ENCODE measurements at regions not wholly inside any gene's neighbourhood (a gene's known extent, or its start where the extent isn't known, plus 50 kb on each side); places are given as distances from the start of the nearest gene placed in this dataset.
"Not testable (repeated sequence)": the region's sequence is repeated elsewhere in the genome, so short reads cannot be mapped to it uniquely, and the experiment has no call there.

DNA sequence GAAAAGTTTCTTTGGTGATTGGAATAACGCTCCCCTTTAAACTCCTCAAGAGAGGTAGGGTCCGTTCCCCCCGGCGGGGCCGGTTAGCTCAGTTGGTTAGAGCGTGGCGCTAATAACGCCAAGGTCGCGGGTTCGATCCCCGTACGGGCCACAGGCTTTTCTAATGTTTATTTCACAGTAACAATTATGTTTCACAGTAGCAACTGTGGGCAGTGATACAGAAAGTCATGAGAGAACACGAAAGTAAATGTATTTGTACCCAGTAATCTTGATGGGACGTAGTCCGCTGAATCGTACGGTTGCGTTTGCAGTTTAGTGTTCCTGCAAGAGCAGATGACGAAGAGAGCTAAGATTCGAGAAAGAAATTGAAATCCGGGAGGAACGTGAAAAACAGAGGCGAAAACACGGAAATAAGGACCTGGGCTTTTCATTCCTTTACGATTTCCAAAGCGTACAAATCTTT lies 505.5 kb downstream of the PRIM2 start:
- no peak overlapping the region for H3K9ac ChIP-seq (ENCODE audit: low read depth, low read length)
- no peaks in the 10 kb centered on the region for H3K36me3 ChIP-seq (ENCODE audit: insufficient read depth, low read length)
- no peak overlapping the region for H2AFZ ChIP-seq (ENCODE audit: low read depth, low read length)
- H3K4me1 ChIP-seq (ENCODE audit: insufficient read depth, low read length) = no peaks in the 10 kb centered on the region
- no peaks in the 10 kb centered on the region for H4K20me1 ChIP-seq (ENCODE audit: insufficient read depth, low read length)
- no peak for ATAC-seq (ENCODE audit: insufficient read depth, low read depth)
- no peak overlapping the region for H3K4me3 ChIP-seq (ENCODE audit: low read depth in 1 of 2, low read length in 2 of 2)
- H3K27ac ChIP-seq (ENCODE audit: low read length) = no peak overlapping the region
- H3K4me2 ChIP-seq (ENCODE audit: insufficient read depth, low read length) = no peak overlapping the region
- H3K27me3 ChIP-seq (ENCODE audit: insufficient read depth, low read length, poor library complexity) = no peaks in the 10 kb centered on the region
- H3K9me3 ChIP-seq (ENCODE audit: insufficient read depth, low read length, severe bottlenecking) = no peaks in the 10 kb centered on the region
- TF ChIP-seq EZH2 (IDR thresholded peaks at IDR 0.05; ENCODE audit: borderline replicate concordance, low read depth, low read length, severe bottlenecking) (no peak), CTCF (IDR thresholded peaks at IDR 0.05; ENCODE audit: borderline replicate concordance, extremely low read depth, low read length, poor library complexity, severe bottlenecking) (no peak)
- H3K79me2 ChIP-seq (ENCODE audit: insufficient read depth, low read length) = no peaks in the 10 kb centered on the region
- DNase-seq = no peak

DNA sequence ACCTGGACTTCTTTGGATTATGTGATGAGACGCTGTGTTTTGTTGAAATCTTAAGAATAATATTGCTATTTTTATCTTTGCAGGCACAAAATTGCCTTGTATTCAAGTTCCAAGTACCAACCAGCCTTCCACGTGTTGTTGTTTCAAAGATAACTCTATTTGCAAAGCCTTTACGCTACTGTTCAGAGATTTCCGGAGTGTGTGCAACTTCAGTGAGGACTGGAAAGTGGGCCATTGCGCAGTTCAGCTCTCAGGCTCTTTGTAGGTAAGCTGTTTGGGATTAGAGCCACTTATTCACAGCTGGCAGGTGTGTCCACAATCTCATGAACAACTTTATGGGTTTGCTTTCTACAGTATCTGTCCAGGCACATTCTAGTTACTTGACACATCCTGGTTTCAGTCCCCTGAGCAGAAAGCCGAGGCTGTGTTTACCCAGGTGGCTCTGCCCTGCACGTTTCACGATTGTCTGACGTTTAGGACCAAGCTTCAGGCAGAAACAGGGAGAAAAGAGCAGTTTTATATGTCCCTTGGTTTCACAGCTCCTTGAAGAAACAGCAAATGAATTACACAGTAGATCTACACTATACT lies 520.3 kb downstream of the PRIM2 start:
- not testable (repeated sequence) for H3K4me1 ChIP-seq (ENCODE audit: insufficient read depth, low read length); H4K20me1 ChIP-seq (ENCODE audit: insufficient read depth, low read length); H3K27me3 ChIP-seq (ENCODE audit: insufficient read depth, low read length, poor library complexity); H3K9ac ChIP-seq (ENCODE audit: low read depth, low read length); H3K36me3 ChIP-seq (ENCODE audit: insufficient read depth, low read length); H3K27ac ChIP-seq (ENCODE audit: low read length); H3K9me3 ChIP-seq (ENCODE audit: insufficient read depth, low read length, severe bottlenecking); H3K79me2 ChIP-seq (ENCODE audit: insufficient read depth, low read length); H3K4me3 ChIP-seq (ENCODE audit: low read depth in 1 of 2, low read length in 2 of 2); ATAC-seq (ENCODE audit: insufficient read depth, low read depth); H3K4me2 ChIP-seq (ENCODE audit: insufficient read depth, low read length); H2AFZ ChIP-seq (ENCODE audit: low read depth, low read length); DNase-seq

- H3K27me3 ChIP-seq (ENCODE audit: insufficient read depth, low read length, poor library complexity); H3K79me2 ChIP-seq (ENCODE audit: insufficient read depth, low read length); H4K20me1 ChIP-seq (ENCODE audit: insufficient read depth, low read length); H3K4me1 ChIP-seq (ENCODE audit: insufficient read depth, low read length); H2AFZ ChIP-seq (ENCODE audit: low read depth, low read length); H3K36me3 ChIP-seq (ENCODE audit: insufficient read depth, low read length); H3K9me3 ChIP-seq (ENCODE audit: insufficient read depth, low read length, severe bottlenecking); ATAC-seq (ENCODE audit: insufficient read depth, low read depth); H3K4me2 ChIP-seq (ENCODE audit: insufficient read depth, low read length); H3K9ac ChIP-seq (ENCODE audit: low read depth, low read length); H3K27ac ChIP-seq (ENCODE audit: low read length); H3K4me3 ChIP-seq (ENCODE audit: low read depth in 1 of 2, low read length in 2 of 2); DNase-seq: not testable (repeated sequence)
These were observed 524.1 kb downstream of the PRIM2 start for GRCh38 chr6:57841551-57841950.

DNA sequence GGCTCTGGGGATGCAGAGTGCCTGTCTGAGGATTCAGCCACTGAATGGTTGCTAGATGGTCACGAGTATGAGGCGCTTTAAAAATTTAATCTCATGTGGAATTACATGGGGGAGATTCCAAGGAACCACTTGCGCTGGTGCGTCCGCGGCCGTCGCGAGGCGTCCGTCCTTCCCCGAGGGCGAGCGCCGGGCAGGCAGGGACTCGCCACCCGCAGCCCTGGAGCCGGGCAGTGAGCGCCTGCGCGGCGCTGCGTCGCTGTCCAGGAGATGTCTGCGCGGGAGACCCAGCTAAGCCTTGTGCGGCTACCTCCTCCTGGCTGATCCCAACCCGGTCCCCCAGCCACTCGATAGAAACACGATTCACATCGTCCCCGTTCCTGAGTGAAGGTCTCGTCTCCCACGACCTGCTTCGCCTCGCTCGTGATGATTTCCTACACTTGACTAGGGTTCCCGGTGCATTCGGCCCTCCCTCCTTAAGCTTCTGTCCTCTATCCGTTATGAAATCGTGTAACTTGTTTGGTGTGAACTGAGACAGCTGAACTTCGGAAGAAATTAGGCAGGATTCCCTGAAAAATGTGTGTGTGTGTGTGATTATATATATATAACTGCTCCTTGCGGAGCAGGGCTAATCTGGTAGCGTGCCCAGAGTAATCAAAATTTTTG lies 536.4 kb downstream of the PRIM2 start:
- H3K79me2 ChIP-seq (ENCODE audit: insufficient read depth, low read length); H3K9ac ChIP-seq (ENCODE audit: low read depth, low read length); ATAC-seq (ENCODE audit: insufficient read depth, low read depth); H2AFZ ChIP-seq (ENCODE audit: low read depth, low read length); H3K9me3 ChIP-seq (ENCODE audit: insufficient read depth, low read length, severe bottlenecking); H4K20me1 ChIP-seq (ENCODE audit: insufficient read depth, low read length); DNase-seq; H3K27me3 ChIP-seq (ENCODE audit: insufficient read depth, low read length, poor library complexity); H3K4me3 ChIP-seq (ENCODE audit: low read depth in 1 of 2, low read length in 2 of 2); H3K4me1 ChIP-seq (ENCODE audit: insufficient read depth, low read length); H3K27ac ChIP-seq (ENCODE audit: low read length); H3K36me3 ChIP-seq (ENCODE audit: insufficient read depth, low read length); H3K4me2 ChIP-seq (ENCODE audit: insufficient read depth, low read length): not testable (repeated sequence)

- not testable (repeated sequence) for H4K20me1 ChIP-seq (ENCODE audit: insufficient read depth, low read length); DNase-seq; H3K4me2 ChIP-seq (ENCODE audit: insufficient read depth, low read length); ATAC-seq (ENCODE audit: insufficient read depth, low read depth); H3K79me2 ChIP-seq (ENCODE audit: insufficient read depth, low read length); H3K4me1 ChIP-seq (ENCODE audit: insufficient read depth, low read length); H3K9me3 ChIP-seq (ENCODE audit: insufficient read depth, low read length, severe bottlenecking); H2AFZ ChIP-seq (ENCODE audit: low read depth, low read length); H3K36me3 ChIP-seq (ENCODE audit: insufficient read depth, low read length); H3K27me3 ChIP-seq (ENCODE audit: insufficient read depth, low read length, poor library complexity); H3K9ac ChIP-seq (ENCODE audit: low read depth, low read length); H3K27ac ChIP-seq (ENCODE audit: low read length); H3K4me3 ChIP-seq (ENCODE audit: low read depth in 1 of 2, low read length in 2 of 2)
These were observed 543.3 kb downstream of the PRIM2 start for GRCh38 chr6:57860481-57861315.

DNA sequence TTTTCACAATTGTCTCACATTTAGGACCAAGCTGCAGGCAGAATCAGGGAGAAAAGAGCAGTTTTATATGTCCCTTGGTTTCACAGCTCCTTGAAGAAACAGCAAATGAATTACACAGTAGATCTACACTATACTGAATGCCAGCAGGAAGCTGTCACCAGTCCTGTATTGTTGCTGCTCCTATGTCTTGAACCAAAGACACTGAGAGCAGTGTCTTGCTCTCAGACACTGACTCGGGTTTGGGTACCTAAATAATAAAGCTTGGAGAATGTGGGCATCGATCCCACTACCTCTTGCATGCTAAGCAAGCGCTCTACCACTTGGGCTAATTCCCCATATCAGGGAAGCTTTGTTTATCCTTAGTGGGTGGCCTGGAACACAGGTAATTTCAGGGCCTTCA lies 552.7 kb downstream of the PRIM2 start:
- H2AFZ ChIP-seq (ENCODE audit: low read depth, low read length); H3K79me2 ChIP-seq (ENCODE audit: insufficient read depth, low read length); H3K36me3 ChIP-seq (ENCODE audit: insufficient read depth, low read length); DNase-seq; H3K27me3 ChIP-seq (ENCODE audit: insufficient read depth, low read length, poor library complexity); H3K27ac ChIP-seq (ENCODE audit: low read length); H3K4me1 ChIP-seq (ENCODE audit: insufficient read depth, low read length); H3K9ac ChIP-seq (ENCODE audit: low read depth, low read length); H4K20me1 ChIP-seq (ENCODE audit: insufficient read depth, low read length); H3K4me3 ChIP-seq (ENCODE audit: low read depth in 1 of 2, low read length in 2 of 2); ATAC-seq (ENCODE audit: insufficient read depth, low read depth); H3K4me2 ChIP-seq (ENCODE audit: insufficient read depth, low read length); H3K9me3 ChIP-seq (ENCODE audit: insufficient read depth, low read length, severe bottlenecking): not testable (repeated sequence)

DNA sequence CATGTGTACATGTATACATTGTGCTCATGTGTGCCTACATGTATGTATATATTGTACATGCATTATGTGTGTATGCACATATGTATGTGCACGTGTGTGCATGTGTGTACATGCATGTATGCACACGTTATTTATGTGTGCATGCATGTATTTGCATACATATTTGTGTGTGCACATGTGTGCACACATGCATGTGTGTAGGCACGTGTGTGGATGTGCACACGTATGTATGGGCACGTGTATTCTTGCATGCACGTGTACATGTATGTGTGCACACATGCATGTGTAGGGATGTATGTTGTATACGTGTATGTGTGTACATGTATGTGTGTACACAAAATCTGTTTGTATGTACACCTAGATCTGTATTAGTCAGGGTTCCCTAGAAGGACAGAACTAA lies 556.0 kb downstream of the PRIM2 start:
- not testable (repeated sequence) for ATAC-seq (ENCODE audit: insufficient read depth, low read depth); DNase-seq; H3K4me1 ChIP-seq (ENCODE audit: insufficient read depth, low read length); H3K36me3 ChIP-seq (ENCODE audit: insufficient read depth, low read length); H3K27ac ChIP-seq (ENCODE audit: low read length); H3K27me3 ChIP-seq (ENCODE audit: insufficient read depth, low read length, poor library complexity); H3K9me3 ChIP-seq (ENCODE audit: insufficient read depth, low read length, severe bottlenecking); H3K4me2 ChIP-seq (ENCODE audit: insufficient read depth, low read length); H2AFZ ChIP-seq (ENCODE audit: low read depth, low read length); H3K4me3 ChIP-seq (ENCODE audit: low read depth in 1 of 2, low read length in 2 of 2); H3K9ac ChIP-seq (ENCODE audit: low read depth, low read length); H3K79me2 ChIP-seq (ENCODE audit: insufficient read depth, low read length); H4K20me1 ChIP-seq (ENCODE audit: insufficient read depth, low read length)

All from DND-41 (cell line).